Thyroid gland (tissue), 4 donors: ENCODE measurements at regions not wholly inside any gene's neighbourhood (a gene's known extent, or its start where the extent isn't known, plus 50 kb on each side); places are given as distances from the start of the nearest gene placed in this dataset.

ENCODE experiments used
- POLR2A ChIP-seq, 2 donors: fragments of 450-650 bp; IDR thresholded peaks; one replicate each; pipeline ENCODE4 v1.6.1; 2017; ENCODE audit warnings: antibody characterized with exemption in 2 of 2, mild to moderate bottlenecking in 2 of 2, moderate library complexity in 1 of 2
- TF ChIP-seq, protein P1 (sequence below), 6 experiments: fragments of 200-600 bp in 3 of 6; fragments of 450-650 bp in 3 of 6; sonication (generic) in 3 of 6; IDR thresholded peaks; one replicate each; pipeline ENCODE4 v1.5.1; 2016 to 2019; ENCODE audit warnings: antibody characterized with exemption in 6 of 6, mild to moderate bottlenecking in 2 of 6, inconsistent platforms in 1 of 6, moderate library complexity in 1 of 6

DNA sequence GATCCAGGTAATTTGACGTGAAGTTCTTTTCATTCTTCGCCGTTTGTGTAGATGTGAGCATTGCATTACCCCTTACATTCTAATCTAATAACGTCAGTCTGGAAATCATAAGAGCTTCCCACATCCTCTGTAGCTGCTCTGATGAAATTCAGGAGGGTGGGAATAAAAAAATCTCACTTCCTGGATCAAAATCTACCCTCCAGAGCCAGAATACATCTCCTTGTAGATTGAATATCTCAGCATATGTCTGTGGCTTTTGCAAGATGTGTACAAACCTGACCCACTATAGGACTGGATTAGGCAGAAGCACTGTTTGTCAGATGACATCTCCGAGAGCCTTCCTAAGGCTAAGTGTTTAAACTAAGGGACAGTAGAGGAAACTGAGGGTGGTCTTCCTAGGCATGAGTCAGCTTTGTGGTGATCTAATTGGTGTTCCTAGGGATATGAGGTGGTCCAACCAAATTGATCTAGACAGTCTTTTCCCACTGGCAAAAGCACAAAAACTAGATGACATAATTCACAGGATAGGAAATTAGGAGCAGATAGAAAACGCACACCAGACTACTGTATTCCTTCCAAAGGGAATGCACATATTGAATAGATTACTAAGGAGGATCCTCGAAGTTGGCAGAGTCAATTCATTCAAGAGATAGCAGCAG lies 216.3 kb upstream of the LRTM1 start:
- TF ChIP-seq POLR2A (IDR thresholded peaks at IDR 0.05): no peak
- TF ChIP-seq, protein P1, sequence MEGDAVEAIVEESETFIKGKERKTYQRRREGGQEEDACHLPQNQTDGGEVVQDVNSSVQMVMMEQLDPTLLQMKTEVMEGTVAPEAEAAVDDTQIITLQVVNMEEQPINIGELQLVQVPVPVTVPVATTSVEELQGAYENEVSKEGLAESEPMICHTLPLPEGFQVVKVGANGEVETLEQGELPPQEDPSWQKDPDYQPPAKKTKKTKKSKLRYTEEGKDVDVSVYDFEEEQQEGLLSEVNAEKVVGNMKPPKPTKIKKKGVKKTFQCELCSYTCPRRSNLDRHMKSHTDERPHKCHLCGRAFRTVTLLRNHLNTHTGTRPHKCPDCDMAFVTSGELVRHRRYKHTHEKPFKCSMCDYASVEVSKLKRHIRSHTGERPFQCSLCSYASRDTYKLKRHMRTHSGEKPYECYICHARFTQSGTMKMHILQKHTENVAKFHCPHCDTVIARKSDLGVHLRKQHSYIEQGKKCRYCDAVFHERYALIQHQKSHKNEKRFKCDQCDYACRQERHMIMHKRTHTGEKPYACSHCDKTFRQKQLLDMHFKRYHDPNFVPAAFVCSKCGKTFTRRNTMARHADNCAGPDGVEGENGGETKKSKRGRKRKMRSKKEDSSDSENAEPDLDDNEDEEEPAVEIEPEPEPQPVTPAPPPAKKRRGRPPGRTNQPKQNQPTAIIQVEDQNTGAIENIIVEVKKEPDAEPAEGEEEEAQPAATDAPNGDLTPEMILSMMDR (IDR thresholded peaks at IDR 0.05): no peak
